Ovary (tissue), 3 donors: ENCODE measurements at regions not wholly inside any gene's neighbourhood (a gene's known extent, or its start where the extent isn't known, plus 50 kb on each side); places are given as distances from the start of the nearest gene placed in this dataset.

Experiments used
- CTCF ChIP-seq, 3 donors: fragments of 450-650 bp in 2 of 3; fragments of 200-600 bp in 1 of 3; IDR thresholded peaks; one replicate each; pipeline versions ENCODE4 v1.5.1 to v1.8.0; 2016 to 2022; ENCODE audit warnings: antibody characterized with exemption in 3 of 3, mild to moderate bottlenecking in 1 of 3
- EP300 ChIP-seq: sonication (generic); formaldehyde crosslinking; IDR thresholded peaks from one replicate; pipeline ENCODE4 v1.6.1; 2017; ENCODE audit warnings: antibody characterized with exemption
- POLR2A ChIP-seq: fragments of 450-650 bp; IDR thresholded peaks from one replicate; pipeline ENCODE4 v1.6.1; 2017; ENCODE audit warnings: antibody characterized with exemption, mild to moderate bottlenecking, moderate library complexity
- donor health status: DM: no; HTN: no; CAD: no.

GRCh38 chr5:85268194-85268593 is 883.5 kb upstream of the EDIL3 start:
- TF ChIP-seq CTCF (IDR thresholded peaks at IDR 0.05) (no peak), POLR2A (no peak), EP300 (no peak)
